H1 (cell line): ENCODE measurements at regions not wholly inside any gene's neighbourhood (a gene's known extent, or its start where the extent isn't known, plus 50 kb on each side); places are given as distances from the start of the nearest gene placed in this dataset.

Source experiments
- CTCF ChIA-PET: fragments of 300-600 bp; sonication (Branson Sonifier 250); formaldehyde crosslinking; loops from one replicate; lab custom pipeline; 2021; ENCODE audit not compliant: partially characterized antibody; lab: Charles Lee
- POLR2A ChIA-PET: fragments of 300-600 bp; sonication (Branson Sonifier 250); formaldehyde crosslinking; loops from one replicate; lab custom pipeline; 2021; ENCODE audit warnings: inconsistent platforms; ENCODE audit not compliant: partially characterized antibody; lab: Charles Lee
- DNase-seq, 2 experiments: peaks; one replicate each; pipeline versions ENCODE4 v3.0.0 to v3.0.0-alpha.2; 2010 to 2022; ENCODE audit warnings: low spot score in 2 of 2, low read depth in 1 of 2, mixed read lengths in 1 of 2
- FAIRE-seq: peaks from 2 replicates; lab custom pipeline; 2011; peaks lifted over from hg19 to GRCh38; lab: Jason Lieb, UNC
- H2AFZ ChIP-seq: 2 replicates; pipeline ENCODE4 v1.8.1; 2012; ENCODE audit warnings: low read length, inconsistent platforms
- H2AK5ac ChIP-seq: 2 replicates; pipeline ENCODE4 v1.6.1; 2013; ENCODE audit warnings: low read depth, low read length
- H2BK120ac ChIP-seq: replicated peaks from 2 replicates; pipeline ENCODE3; 2013; ENCODE audit warnings: low read depth, low read length, inconsistent platforms
- H2BK12ac ChIP-seq: 2 replicates; pipeline ENCODE4 v1.6.1; 2013; ENCODE audit warnings: low read depth, low read length
- H2BK15ac ChIP-seq: 2 replicates; pipeline ENCODE4 v1.6.1; 2013; ENCODE audit warnings: low read length
- H2BK20ac ChIP-seq: 2 replicates; pipeline ENCODE4 v1.6.1; 2013; ENCODE audit warnings: low read length
- H2BK5ac ChIP-seq: 2 replicates; pipeline ENCODE4 v1.6.1; 2013; ENCODE audit warnings: low read depth, low read length
- H3K14ac ChIP-seq: 2 replicates; pipeline ENCODE4 v1.6.1; 2013; ENCODE audit warnings: inconsistent platforms; ENCODE audit not compliant: insufficient read length
- H3K18ac ChIP-seq: 2 replicates; pipeline ENCODE4 v1.6.1; 2013; ENCODE audit warnings: low read length; ENCODE audit errors: extremely low read depth
- H3K23ac ChIP-seq: 2 replicates; pipeline ENCODE4 v1.6.1; 2013; ENCODE audit warnings: inconsistent platforms; ENCODE audit not compliant: insufficient read length
- H3K23me2 ChIP-seq: 2 replicates; pipeline ENCODE4 v1.6.1; 2013; ENCODE audit warnings: low read depth, low read length
- H3K27ac ChIP-seq: 2 replicates; pipeline ENCODE4 v1.6.1; 2011; ENCODE audit warnings: low read depth, low read length, inconsistent platforms
- H3K27me3 ChIP-seq, 4 experiments: replicated peaks in 1 of 4; 1 replicate in 1 of 4; 2 replicates in 3 of 4; pipeline versions ENCODE4 v1.6.1 to v1.8.1; 2011 to 2013; ENCODE audit warnings: low read length in 3 of 4, mild to moderate bottlenecking in 3 of 4, inconsistent platforms in 2 of 4, mixed read lengths in 2 of 4, moderate library complexity in 1 of 4; ENCODE audit not compliant: control insufficient read depth in 3 of 4, insufficient read depth in 3 of 4; ENCODE audit errors: extremely low read depth in 1 of 4
- H3K36me3 ChIP-seq, 4 experiments: 2 replicates each; pipeline versions ENCODE4 v1.6.1 to v1.8.1; 2011 to 2013; ENCODE audit warnings: mild to moderate bottlenecking in 4 of 4, low read length in 3 of 4, moderate library complexity in 2 of 4, control low read depth in 1 of 4, inconsistent platforms in 1 of 4; ENCODE audit not compliant: insufficient read depth in 4 of 4, control insufficient read depth in 2 of 4
- H3K4ac ChIP-seq: replicated peaks from 2 replicates; pipeline ENCODE3; 2013; ENCODE audit warnings: low read length, low read depth, mixed read lengths, inconsistent platforms; ENCODE audit not compliant: insufficient read length
- H3K4me1 ChIP-seq, 4 experiments: replicated peaks in 1 of 4; 1 replicate in 1 of 4; 2 replicates in 3 of 4; pipeline versions ENCODE4 v1.6.1 to v1.8.1; 2011 to 2013; ENCODE audit warnings: low read length in 3 of 4, inconsistent platforms in 2 of 4, mixed read lengths in 1 of 4; ENCODE audit not compliant: insufficient read depth in 4 of 4, control insufficient read depth in 3 of 4
- H3K4me2 ChIP-seq, 2 experiments: 2 replicates each; pipeline versions ENCODE4 v1.6.1 to v1.8.1; 2011 to 2013; ENCODE audit warnings: low read depth in 2 of 2, low read length in 2 of 2, control low read depth in 1 of 2, inconsistent platforms in 1 of 2, mild to moderate bottlenecking in 1 of 2; ENCODE audit not compliant: insufficient read depth in 1 of 2
- H3K4me3 ChIP-seq, 4 experiments: fragments of 200-600, 300-600 bp in 1 of 4; sonication (generic), shearing (Covaris generic), sonication (Bioruptor Twin) in 1 of 4; 2 replicates each; pipeline versions ENCODE4 v1.5.1 to v1.8.1; 2011 to 2016; ENCODE audit warnings: low read length in 4 of 4, low read depth in 3 of 4, control low read depth in 2 of 4, inconsistent platforms in 2 of 4, mild to moderate bottlenecking in 2 of 4, mixed read lengths in 1 of 4, moderate library complexity in 1 of 4; ENCODE audit not compliant: insufficient read depth in 2 of 4; ENCODE audit errors: extremely low read depth in 1 of 4
- H3K56ac ChIP-seq: replicated peaks from 2 replicates; pipeline ENCODE3; 2013; ENCODE audit warnings: low read depth, mild to moderate bottlenecking, mixed read lengths, low read length, inconsistent platforms; ENCODE audit not compliant: insufficient read length
- H3K79me1 ChIP-seq: 2 replicates; pipeline ENCODE4 v1.6.1; 2013; ENCODE audit warnings: low read depth, low read length, control low read depth
- H3K79me2 ChIP-seq, 2 experiments: 2 replicates each; pipeline versions ENCODE4 v1.6.1 to v1.8.1; 2012 to 2013; ENCODE audit warnings: low read length in 2 of 2, mild to moderate bottlenecking in 2 of 2, inconsistent platforms in 1 of 2; ENCODE audit not compliant: insufficient read depth in 2 of 2, control insufficient read depth in 1 of 2
- H3K9ac ChIP-seq, 4 experiments: replicated peaks in 1 of 4; 1 replicate in 1 of 4; 2 replicates in 3 of 4; pipeline versions ENCODE4 v1.6.1 to v1.8.1; 2011 to 2013; ENCODE audit warnings: low read depth in 3 of 4, low read length in 3 of 4, control low read depth in 2 of 4, mild to moderate bottlenecking in 2 of 4, moderate library complexity in 2 of 4, inconsistent platforms in 1 of 4; ENCODE audit errors: extremely low read depth in 1 of 4
- H3K9me3 ChIP-seq, 2 experiments: 2 replicates each; pipeline versions ENCODE4 v1.6.1 to v1.8.1; 2012 to 2013; ENCODE audit warnings: mild to moderate bottlenecking in 2 of 2, moderate library complexity in 2 of 2, control low read depth in 1 of 2, inconsistent platforms in 1 of 2, low read depth in 1 of 2, low read length in 1 of 2, mixed read lengths in 1 of 2; ENCODE audit not compliant: insufficient read depth in 2 of 2
- H4K20me1 ChIP-seq, 2 experiments: replicated peaks in 1 of 2; 2 replicates each; pipeline versions ENCODE3 to v1.8.1; 2011 to 2013; ENCODE audit warnings: inconsistent platforms in 2 of 2, low read length in 2 of 2, mild to moderate bottlenecking in 1 of 2; ENCODE audit not compliant: insufficient read depth in 2 of 2, control insufficient read depth in 1 of 2
- H4K5ac ChIP-seq: 2 replicates; pipeline ENCODE4 v1.6.1; 2013; ENCODE audit warnings: low read length, low read depth, mixed read lengths, inconsistent platforms; ENCODE audit not compliant: insufficient read length
- H4K8ac ChIP-seq: 2 replicates; pipeline ENCODE4 v1.8.0; 2013; ENCODE audit warnings: mild to moderate bottlenecking, moderate library complexity, low read length, inconsistent platforms; ENCODE audit not compliant: insufficient read depth; ENCODE audit errors: extremely low read depth
- H4K91ac ChIP-seq: replicated peaks from 2 replicates; pipeline ENCODE3; 2013; ENCODE audit warnings: low read length, mixed read lengths, inconsistent platforms; ENCODE audit not compliant: insufficient read length
- ASH2L ChIP-seq: fragments of 200-600, 300-600 bp; sonication (generic); IDR thresholded peaks from one replicate; pipeline ENCODE4 v1.7.1; 2017; ENCODE audit warnings: low read length
- CBX8 ChIP-seq: fragments of 300-800, 300-1000 bp; sonication (generic); IDR thresholded peaks from 2 replicates; pipeline ENCODE4 v1.7.1; 2016; ENCODE audit warnings: low read depth, low read length, borderline replicate concordance
- CHD2 ChIP-seq: IDR thresholded peaks from 2 replicates; pipeline ENCODE4 v1.6.1; 2012; ENCODE audit warnings: low read length, improper control_type of control experiment
- CREB1 ChIP-seq: IDR thresholded peaks from 2 replicates; pipeline ENCODE4 v1.6.1; 2012; ENCODE audit warnings: inconsistent platforms
- KDM1A ChIP-seq: fragments of 200-600, 300-600 bp; sonication (generic); IDR thresholded peaks from 2 replicates; pipeline ENCODE4 v1.7.1; 2016; ENCODE audit warnings: mild to moderate bottlenecking, low read length, borderline replicate concordance
- PHF8 ChIP-seq: fragments of 200-600 bp; sonication (generic); conservative IDR thresholded peaks from 2 replicates; pipeline ENCODE4 v1.7.1; 2012; ENCODE audit warnings: low read depth, mild to moderate bottlenecking, inconsistent platforms, low read length, moderate library complexity
- SIRT6 ChIP-seq: IDR thresholded peaks from one replicate; pipeline ENCODE4 v1.7.1; 2012; ENCODE audit warnings: low read length, inconsistent platforms
- SP2 ChIP-seq: IDR thresholded peaks from 2 replicates; pipeline ENCODE4 v1.6.1; 2012; ENCODE audit warnings: mild to moderate bottlenecking, low read length, inconsistent platforms
- SP4 ChIP-seq: IDR thresholded peaks from 2 replicates; pipeline ENCODE4 v1.6.1; 2012; ENCODE audit warnings: low read length, inconsistent platforms
- TBP ChIP-seq: IDR thresholded peaks from 2 replicates; pipeline ENCODE4 v1.6.1; 2011; ENCODE audit warnings: low read depth, low read length, improper control_type of control experiment
- TCF12 ChIP-seq: IDR thresholded peaks from 2 replicates; pipeline ENCODE4 v1.6.1; 2011; ENCODE audit warnings: low read depth, mild to moderate bottlenecking, low read length
- TEAD4 ChIP-seq: IDR thresholded peaks from 2 replicates; pipeline ENCODE4 v1.6.1; 2012; ENCODE audit warnings: low read depth, low read length, inconsistent platforms, mixed read lengths
- YY1 ChIP-seq: IDR thresholded peaks from 2 replicates; pipeline ENCODE4 v1.6.1; 2011; ENCODE audit warnings: low read depth, mild to moderate bottlenecking, low read length
- WGBS, 2 experiments: shearing (Covaris generic) in 1 of 2; methylation state at CpG; one replicate each; pipeline versions ENCODE4 v1.1.6 to v1.1.7; 2013 to 2015; ENCODE audit warnings: low lambda C conversion rate in 2 of 2, mixed read lengths in 2 of 2, inconsistent platforms in 1 of 2, low coverage in 1 of 2, missing lambda C conversion rate in 1 of 2; ENCODE audit not compliant: insufficient replicate concordance in 2 of 2, insufficient coverage in 1 of 2, insufficient read length in 1 of 2; ENCODE audit errors: extremely low coverage in 1 of 2, missing lambda C conversion rate in 1 of 2; 5-methylcytosine and 5-hydroxymethylcytosine counted together
- TF ChIP-seq, protein P1 (sequence below): IDR thresholded peaks from 2 replicates; pipeline ENCODE4 v1.6.1; 2012; ENCODE audit warnings: low read length, inconsistent platforms
- TF ChIP-seq, protein P2 (sequence below): IDR thresholded peaks from 2 replicates; pipeline ENCODE4 v1.6.1; 2011; ENCODE audit warnings: low read depth, mild to moderate bottlenecking, low read length; ENCODE audit not compliant: insufficient read depth

DNA sequence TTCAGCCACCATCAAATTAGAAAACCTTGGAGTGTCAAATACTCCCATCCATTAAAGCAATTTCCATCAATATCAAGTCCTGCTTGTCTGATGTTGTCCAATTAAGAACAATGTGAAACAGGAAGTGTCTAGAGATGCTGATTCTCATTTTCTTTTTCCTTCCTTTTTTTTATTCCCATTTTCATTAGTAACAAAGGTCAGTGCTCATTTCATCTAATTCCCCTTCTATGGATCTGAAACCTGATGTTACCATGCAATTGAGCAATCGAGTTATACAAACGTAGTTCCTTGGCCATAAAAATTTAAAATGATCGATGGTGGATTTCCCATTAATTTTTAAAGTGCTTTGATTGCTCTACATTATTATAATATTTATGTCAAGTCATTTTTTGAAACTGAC is 330.6 kb upstream of the ZC3H12C start:
- Histone ChIP-seq H2BK15ac (no peak overlapping the region), H3K56ac (no peak overlapping the region), H3K27me3 (no peaks in the 10 kb centered on the region), H3K23ac (no peak overlapping the region), H2AK5ac (no peak overlapping the region), H4K20me1 (no peaks in the 10 kb centered on the region), H4K5ac (no peak overlapping the region), H3K79me1 (no peaks in the 10 kb centered on the region), H3K14ac (no peak overlapping the region), H3K9me3 (no peaks in the 10 kb centered on the region), H3K36me3 (no peaks in the 10 kb centered on the region), H2AFZ (no peak overlapping the region), H3K4me2 (no peak overlapping the region), H3K18ac (no peak overlapping the region), H2BK120ac (no peak overlapping the region), H2BK12ac (no peak overlapping the region), H3K4me3 (no peak overlapping the region), H3K79me2 (no peaks in the 10 kb centered on the region), H4K8ac (no peak overlapping the region), H3K27ac (no peak overlapping the region), H4K91ac (no peak overlapping the region), H3K9ac (no peak overlapping the region), H2BK5ac (no peak overlapping the region), H3K4me1 (no peaks in the 10 kb centered on the region), H3K4ac (no peak overlapping the region), H2BK20ac (no peak overlapping the region), H3K23me2 (no peaks in the 10 kb centered on the region; the same call in 1 of the 2 replicates)
- POLR2A ChIA-PET: no interaction called here
- CTCF ChIA-PET: no interaction called here
- FAIRE-seq (no peak), DNase-seq (no peak)
- 96% methylated on average over 3 of the region's 3 CpGs; no CpG with 5 or more reads in 1 of the 2 experiments for WGBS, 2 experiments
- TF ChIP-seq, protein P1, sequence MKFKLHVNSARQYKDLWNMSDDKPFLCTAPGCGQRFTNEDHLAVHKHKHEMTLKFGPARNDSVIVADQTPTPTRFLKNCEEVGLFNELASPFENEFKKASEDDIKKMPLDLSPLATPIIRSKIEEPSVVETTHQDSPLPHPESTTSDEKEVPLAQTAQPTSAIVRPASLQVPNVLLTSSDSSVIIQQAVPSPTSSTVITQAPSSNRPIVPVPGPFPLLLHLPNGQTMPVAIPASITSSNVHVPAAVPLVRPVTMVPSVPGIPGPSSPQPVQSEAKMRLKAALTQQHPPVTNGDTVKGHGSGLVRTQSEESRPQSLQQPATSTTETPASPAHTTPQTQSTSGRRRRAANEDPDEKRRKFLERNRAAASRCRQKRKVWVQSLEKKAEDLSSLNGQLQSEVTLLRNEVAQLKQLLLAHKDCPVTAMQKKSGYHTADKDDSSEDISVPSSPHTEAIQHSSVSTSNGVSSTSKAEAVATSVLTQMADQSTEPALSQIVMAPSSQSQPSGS: no peak
- TF ChIP-seq CHD2 (no peak), SIRT6 (no peak), CBX8 (no peak), TCF12 (no peak), KDM1A (no peak), CREB1 (no peak), ASH2L (no peak), PHF8 (no peak), SP2 (no peak), TEAD4 (no peak), TBP (no peak), YY1 (no peak), SP4 (no peak)
- TF ChIP-seq, protein P2, sequence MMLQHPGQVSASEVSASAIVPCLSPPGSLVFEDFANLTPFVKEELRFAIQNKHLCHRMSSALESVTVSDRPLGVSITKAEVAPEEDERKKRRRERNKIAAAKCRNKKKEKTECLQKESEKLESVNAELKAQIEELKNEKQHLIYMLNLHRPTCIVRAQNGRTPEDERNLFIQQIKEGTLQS: no peak
